ENCODE measurements at regions not wholly inside any gene's neighbourhood (a gene's known extent, or its start where the extent isn't known, plus 50 kb on each side); places are given as distances from the start of the nearest gene placed in this dataset.

GRCh38 chr4:110751183-110751582 lies 128.3 kb upstream of the PITX2 start:
- no peak for FAIRE-seq

More at GRCh38 chr4:110751183-110751582, 128.3 kb upstream of the PITX2 start:
- Histone ChIP-seq H3K9me3 (ENCODE audit: insufficient read depth in 2 of 2, low read depth in 1 of 2, low read length in 1 of 2) (no peaks in the 10 kb centered on the region), H2BK15ac (ENCODE audit: low read length) (no peak overlapping the region), H3K27me3 (replicated peaks in 1 of 4; ENCODE audit: control insufficient read depth in 3 of 4, extremely low read depth in 1 of 4, insufficient read depth in 3 of 4, low read length in 3 of 4) (no peaks in the 10 kb centered on the region), H3K56ac (replicated peaks; ENCODE audit: insufficient read length, low read depth, low read length) (no peak overlapping the region), H3K4me2 (ENCODE audit: insufficient read depth in 1 of 2, low read depth in 2 of 2, low read length in 2 of 2) (no peak overlapping the region), H3K27ac (ENCODE audit: low read depth, low read length) (no peak overlapping the region), H3K4me1 (replicated peaks in 1 of 4; ENCODE audit: control insufficient read depth in 3 of 4, insufficient read depth in 4 of 4, low read length in 3 of 4) (no peaks in the 10 kb centered on the region), H4K8ac (ENCODE audit: extremely low read depth, insufficient read depth, low read length) (no peak overlapping the region), H2BK5ac (ENCODE audit: low read depth, low read length) (no peak overlapping the region), H4K5ac (ENCODE audit: insufficient read length, low read depth, low read length) (no peak overlapping the region), H2AFZ (ENCODE audit: low read length) (no peak overlapping the region), H2AK5ac (ENCODE audit: low read depth, low read length) (no peak overlapping the region), H3K79me1 (ENCODE audit: low read depth, low read length) (no peaks in the 10 kb centered on the region), H4K20me1 (replicated peaks in 1 of 2; ENCODE audit: control insufficient read depth in 1 of 2, insufficient read depth in 2 of 2, low read length in 2 of 2) (no peaks in the 10 kb centered on the region), H2BK120ac (replicated peaks; ENCODE audit: low read depth, low read length) (no peak overlapping the region), H3K9ac (replicated peaks in 1 of 4; ENCODE audit: extremely low read depth in 1 of 4, low read depth in 3 of 4, low read length in 3 of 4) (no peak overlapping the region), H2BK12ac (ENCODE audit: low read depth, low read length) (no peak overlapping the region), H3K23me2 (ENCODE audit: low read depth, low read length) (no peaks in the 10 kb centered on the region), H3K4ac (replicated peaks; ENCODE audit: insufficient read length, low read depth, low read length) (no peak overlapping the region), H3K36me3 (ENCODE audit: control insufficient read depth in 2 of 4, insufficient read depth in 4 of 4, low read length in 3 of 4) (no peaks in the 10 kb centered on the region), H3K79me2 (ENCODE audit: control insufficient read depth in 1 of 2, insufficient read depth in 2 of 2, low read length in 2 of 2) (no peaks in the 10 kb centered on the region), H3K23ac (ENCODE audit: insufficient read length) (no peak overlapping the region), H3K4me3 (ENCODE audit: extremely low read depth in 1 of 4, insufficient read depth in 2 of 4, low read depth in 3 of 4, low read length in 4 of 4) (no peak overlapping the region), H3K14ac (ENCODE audit: insufficient read length) (no peak overlapping the region), H4K91ac (replicated peaks; ENCODE audit: insufficient read length, low read length) (no peak overlapping the region), H2BK20ac (ENCODE audit: low read length) (no peak overlapping the region), H3K18ac (ENCODE audit: extremely low read depth, low read length) (no peak overlapping the region)
- 91% methylated on average over 3 of the region's 3 CpGs; no CpG with 5 or more reads in 1 of the 2 experiments for WGBS, 2 experiments (ENCODE audit: extremely low coverage in 1 of 2, insufficient coverage in 1 of 2, insufficient read length in 1 of 2, insufficient replicate concordance in 2 of 2, low coverage in 1 of 2, low lambda C conversion rate in 2 of 2, missing lambda C conversion rate in 1 of 2)
- no peak for DNase-seq (ENCODE audit: low read depth in 1 of 2, low spot score in 2 of 2)
- ChIA-PET CTCF (ENCODE audit: partially characterized antibody) (interaction anchor here (1.6 kb wide), 1 partner anchor 10 kb away, joined by 5 read pairs; no protein-coding TSS in a partner anchor), POLR2A (ENCODE audit: partially characterized antibody) (no interaction called here)
- TF ChIP-seq FOSL1 (IDR thresholded peaks at IDR 0.05; ENCODE audit: insufficient read depth, low read depth, low read length) (no peak), RFX5 (IDR thresholded peaks at IDR 0.05; ENCODE audit: borderline replicate concordance, low read depth, low read length) (no peak), POU5F1 (IDR thresholded peaks at IDR 0.05; ENCODE audit: low read depth, low read length) (no peak), TAF7 (optimal IDR thresholded peaks at IDR 0.05; ENCODE audit: borderline replicate concordance, low read depth, low read length) (no peak), SIX5 (IDR thresholded peaks at IDR 0.05; ENCODE audit: low read depth, low read length) (no peak), JUN (IDR thresholded peaks at IDR 0.05; ENCODE audit: low read depth, low read length) (no peak), RXRA (IDR thresholded peaks at IDR 0.05; ENCODE audit: insufficient read depth, low read depth, low read length) (no peak), KDM1A (IDR thresholded peaks at IDR 0.05; ENCODE audit: borderline replicate concordance, low read length) (no peak), MAFK (IDR thresholded peaks at IDR 0.05; ENCODE audit: low read depth, low read length) (no peak), CBX8 (IDR thresholded peaks at IDR 0.05; ENCODE audit: borderline replicate concordance, low read depth, low read length) (no peak), BRCA1 (IDR thresholded peaks at IDR 0.05; ENCODE audit: low read depth, low read length) (no peak), POLR2AphosphoS5 (IDR thresholded peaks at IDR 0.05; ENCODE audit: low read depth, low read length) (no peak), GTF2F1 (IDR thresholded peaks at IDR 0.05; ENCODE audit: borderline replicate concordance, low read depth, low read length) (no peak), RNF2 (IDR thresholded peaks at IDR 0.05; ENCODE audit: borderline replicate concordance, low read depth, low read length, missing control alignments, poor library complexity, severe bottlenecking) (no peak)
